Coronary artery (tissue), 2 donors: ENCODE measurements at regions not wholly inside any gene's neighbourhood (a gene's known extent, or its start where the extent isn't known, plus 50 kb on each side); places are given as distances from the start of the nearest gene placed in this dataset.

Source experiments
- DNase-seq: peaks from one replicate; pipeline ENCODE4 v3.0.0-alpha.2; 2017; ENCODE audit warnings: low spot score
- H3K27ac ChIP-seq, 2 donors: fragments of 200-600 bp; sonication (generic); one replicate each; pipeline ENCODE4 v1.5.1; 2016 to 2019
- H3K4me3 ChIP-seq: fragments of 200-600 bp; sonication (generic); 2 replicates; pipeline ENCODE4 v1.5.1; 2016; ENCODE audit warnings: mild to moderate bottlenecking, moderate library complexity
- CTCF ChIP-seq: fragments of 200-600 bp; sonication (generic); IDR thresholded peaks from one replicate; pipeline ENCODE4 v1.5.1; 2019; ENCODE audit warnings: antibody characterized with exemption

GRCh38 chr2:176976736-176977685 is 235.6 kb upstream of the HNRNPA3 start:
- Histone ChIP-seq H3K27ac (no peak overlapping the region), H3K4me3 (no peak overlapping the region)
- no peak for TF ChIP-seq CTCF
- DNase-seq = no peak

GRCh38 chr2:176978921-176979320 is 233.7 kb upstream of the HNRNPA3 start:
- TF ChIP-seq CTCF = no peak
- H3K4me3 ChIP-seq = no peak overlapping the region
- DNase-seq = no peak
- H3K27ac ChIP-seq = no peak overlapping the region

GRCh38 chr2:176979981-176980710 is 232.4 kb upstream of the HNRNPA3 start:
- TF ChIP-seq CTCF = no peak
- DNase-seq = no peak
- H3K27ac ChIP-seq = no peak overlapping the region
- H3K4me3 ChIP-seq = no peak overlapping the region

GRCh38 chr2:176984987-176985386 is 227.6 kb upstream of the HNRNPA3 start:
- TF ChIP-seq CTCF = no peak
- H3K27ac ChIP-seq = no peak overlapping the region
- no peak for DNase-seq
- no peak overlapping the region for H3K4me3 ChIP-seq

GRCh38 chr2:176985871-176986270 is 226.7 kb upstream of the HNRNPA3 start:
- no peak overlapping the region for H3K27ac ChIP-seq
- DNase-seq = no peak
- TF ChIP-seq CTCF = no peak
- H3K4me3 ChIP-seq = no peak overlapping the region

GRCh38 chr2:176986487-176986886 is 226.1 kb upstream of the HNRNPA3 start:
- Histone ChIP-seq H3K27ac (no peak overlapping the region), H3K4me3 (no peak overlapping the region)
- no peak for TF ChIP-seq CTCF

More at GRCh38 chr2:176986487-176986886, 226.1 kb upstream of the HNRNPA3 start:
- no peak for DNase-seq
